ENCODE measurements at regions not wholly inside any gene's neighbourhood (a gene's known extent, or its start where the extent isn't known, plus 50 kb on each side); places are given as distances from the start of the nearest gene placed in this dataset.
"Not testable (repeated sequence)": the region's sequence is repeated elsewhere in the genome, so short reads cannot be mapped to it uniquely, and the experiment has no call there.

GRCh38 chr6:58097251-58097650 is 779.8 kb downstream of the PRIM2 start:
- DNase-seq, result not testable (repeated sequence)

GRCh38 chr6:58113960-58114359 is 796.5 kb downstream of the PRIM2 start:
- DNase-seq, result no peak

- not testable (repeated sequence) for DNase-seq
Observed at GRCh38 chr6:58117162-58117561, 799.7 kb downstream of the PRIM2 start.

- DNase-seq, result not testable (repeated sequence)
Observed at GRCh38 chr6:58121616-58122015, 804.2 kb downstream of the PRIM2 start.

- not testable (repeated sequence) for DNase-seq
Observed at GRCh38 chr6:58123770-58124169, 806.3 kb downstream of the PRIM2 start.

GRCh38 chr6:58128549-58128948 is 811.1 kb downstream of the PRIM2 start:
- DNase-seq, result not testable (repeated sequence)

- not testable (repeated sequence) for DNase-seq
Observed at GRCh38 chr6:58129098-58129497, 811.7 kb downstream of the PRIM2 start.

GRCh38 chr6:58139746-58140145 is 822.3 kb downstream of the PRIM2 start:
- DNase-seq, result not testable (repeated sequence)

- DNase-seq, result not testable (repeated sequence)
Observed at GRCh38 chr6:58171025-58171424, 853.6 kb downstream of the PRIM2 start.

- not testable (repeated sequence) for DNase-seq
Observed at GRCh38 chr6:58181557-58182065, 864.2 kb downstream of the PRIM2 start.

GRCh38 chr6:58185300-58185699 is 867.9 kb downstream of the PRIM2 start:
- not testable (repeated sequence) for DNase-seq

GRCh38 chr6:58193209-58193608 is 875.8 kb downstream of the PRIM2 start:
- not testable (repeated sequence) for DNase-seq

GRCh38 chr6:58198301-58198700 is 880.9 kb downstream of the PRIM2 start:
- no peak for DNase-seq

- DNase-seq, result not testable (repeated sequence)
Observed at GRCh38 chr6:58237124-58237523, 919.7 kb downstream of the PRIM2 start.

GRCh38 chr6:58238421-58238820 is 921.0 kb downstream of the PRIM2 start:
- not testable (repeated sequence) for DNase-seq

- not testable (repeated sequence) for DNase-seq
Observed at GRCh38 chr6:58257625-58258024, 940.2 kb downstream of the PRIM2 start.

- no peak for DNase-seq
Observed at GRCh38 chr6:58290177-58290576, 972.7 kb downstream of the PRIM2 start.

- DNase-seq, result not testable (repeated sequence)
Observed at GRCh38 chr6:58291319-58291718, 973.9 kb downstream of the PRIM2 start.

- not testable (repeated sequence) for DNase-seq
Observed at GRCh38 chr6:58307901-58308300, 990.5 kb downstream of the PRIM2 start.

- DNase-seq, result not testable (repeated sequence)
Observed at GRCh38 chr6:58332108-58332507, 1014.7 kb downstream of the PRIM2 start.

- DNase-seq, result not testable (repeated sequence)
Observed at GRCh38 chr6:58342287-58342686, 1024.9 kb downstream of the PRIM2 start.

GRCh38 chr6:58347534-58347933 is 1030.1 kb downstream of the PRIM2 start:
- not testable (repeated sequence) for DNase-seq

- not testable (repeated sequence) for DNase-seq
Observed at GRCh38 chr6:58351619-58352018, 1034.2 kb downstream of the PRIM2 start.

GRCh38 chr6:58358452-58358851 is 1041.0 kb downstream of the PRIM2 start:
- DNase-seq, result not testable (repeated sequence)

- DNase-seq, result not testable (repeated sequence)
Observed at GRCh38 chr6:58365856-58366255, 1048.4 kb downstream of the PRIM2 start.
